ENCODE measurements at regions not wholly inside any gene's neighbourhood (a gene's known extent, or its start where the extent isn't known, plus 50 kb on each side); places are given as distances from the start of the nearest gene placed in this dataset.

GRCh38 chr12:125674554-125675338 is 609.5 kb downstream of the AACS start:
- no peak for DNase-seq (ENCODE audit: low read depth)
- H3K4me3 ChIP-seq (ENCODE audit: low read depth, low read length) = no peak overlapping the region
- TF ChIP-seq CTCF (conservative IDR thresholded peaks at IDR 0.05; ENCODE audit: low read depth, low read length) = no peak

GRCh38 chr12:125676366-125676765 is 611.1 kb downstream of the AACS start:
- no peak overlapping the region for H3K4me3 ChIP-seq (ENCODE audit: low read depth, low read length)
- DNase-seq (ENCODE audit: low read depth) = no peak
- TF ChIP-seq CTCF (conservative IDR thresholded peaks at IDR 0.05; ENCODE audit: low read depth, low read length) = no peak

- TF ChIP-seq CTCF (conservative IDR thresholded peaks at IDR 0.05; ENCODE audit: low read depth, low read length) = no peak
- DNase-seq (ENCODE audit: low read depth) = no peak
- no peak overlapping the region for H3K4me3 ChIP-seq (ENCODE audit: low read depth, low read length)
Observed at GRCh38 chr12:125677829-125678228, 612.6 kb downstream of the AACS start.

- no peak for DNase-seq (ENCODE audit: low read depth)
- H3K4me3 ChIP-seq (ENCODE audit: low read depth, low read length) = no peak overlapping the region
- no peak for TF ChIP-seq CTCF (conservative IDR thresholded peaks at IDR 0.05; ENCODE audit: low read depth, low read length)
Observed at GRCh38 chr12:125678589-125678993, 613.4 kb downstream of the AACS start.

GRCh38 chr12:125683748-125684381 is 618.6 kb downstream of the AACS start:
- no peak for TF ChIP-seq CTCF (conservative IDR thresholded peaks at IDR 0.05; ENCODE audit: low read depth, low read length)
- no peak for DNase-seq (ENCODE audit: low read depth)
- H3K4me3 ChIP-seq (ENCODE audit: low read depth, low read length) = no peak overlapping the region

GRCh38 chr12:125684968-125685790 is 619.9 kb downstream of the AACS start:
- no peak overlapping the region for H3K4me3 ChIP-seq (ENCODE audit: low read depth, low read length)
- TF ChIP-seq CTCF (conservative IDR thresholded peaks at IDR 0.05; ENCODE audit: low read depth, low read length) = no peak

More at GRCh38 chr12:125684968-125685790, 619.9 kb downstream of the AACS start:
- no peak for DNase-seq (ENCODE audit: low read depth)
